B cell (primary cell): ENCODE measurements at regions not wholly inside any gene's neighbourhood (a gene's known extent, or its start where the extent isn't known, plus 50 kb on each side); places are given as distances from the start of the nearest gene placed in this dataset.

Experiments used
- ATAC-seq: fragments of 200-7000 bp; cut with Tn5 transposase; one replicate; pipeline ENCODE4 v1.10.0; 2021; ENCODE audit warnings: low read depth, mild to moderate bottlenecking, moderate number of reproducible peaks, moderate library complexity
- CTCF ChIA-PET: fragments of 350-600 bp; sonication (Branson Sonifier 250); formaldehyde crosslinking; loops from one replicate; lab custom pipeline; 2021; ENCODE audit warnings: antibody characterized with exemption, inconsistent platforms; lab: Charles Lee
- POLR2A ChIA-PET: fragments of 350-600 bp; sonication (Branson Sonifier 250); formaldehyde crosslinking; loops from one replicate; lab custom pipeline; 2021; ENCODE audit warnings: antibody characterized with exemption; lab: Charles Lee
- DNase-seq: peaks from one replicate; pipeline ENCODE4 v3.0.0; 2013
- H2AFZ ChIP-seq: 2 replicates; pipeline ENCODE4 v1.6.1; 2012; ENCODE audit warnings: mild to moderate bottlenecking, low read depth, low read length; ENCODE audit not compliant: insufficient read depth, poor library complexity, severe bottlenecking
- H3K27ac ChIP-seq, 2 donors: 1 replicate in 1 of 2; 2 replicates in 1 of 2; pipeline ENCODE4 v1.5.1; 2012 to 2013; ENCODE audit warnings: low read length in 2 of 2, mild to moderate bottlenecking in 2 of 2, moderate library complexity in 1 of 2
- H3K27me3 ChIP-seq, 4 experiments: fragments of 200-600 bp in 1 of 4; sonication (generic) in 1 of 4; replicated peaks in 1 of 4; 1 replicate in 2 of 4; 2 replicates in 2 of 4; pipeline versions ENCODE4 v1.6.1 to v1.7.0; 2013 to 2016; ENCODE audit warnings: low read length in 3 of 4, mild to moderate bottlenecking in 2 of 4, mixed read lengths in 1 of 4, moderate library complexity in 1 of 4; ENCODE audit not compliant: insufficient read depth in 4 of 4, control insufficient read depth in 3 of 4; ENCODE audit errors: control extremely low read depth in 1 of 4
- H3K36me3 ChIP-seq, 2 experiments: replicated peaks in 1 of 2; 1 replicate in 1 of 2; 2 replicates in 1 of 2; pipeline versions ENCODE4 v1.6.1 to v1.7.1; 2013; ENCODE audit warnings: low read length in 1 of 2; ENCODE audit not compliant: insufficient read depth in 2 of 2, control insufficient read depth in 1 of 2; ENCODE audit errors: control extremely low read depth in 1 of 2, extremely low read depth in 1 of 2
- H3K4me1 ChIP-seq, 2 donors: fragments of 200-600 bp in 1 of 2; sonication (generic) in 1 of 2; 1 replicate in 1 of 2; 2 replicates in 1 of 2; pipeline versions ENCODE4 v1.5.1 to v1.6.1; 2013 to 2017; ENCODE audit warnings: low read length in 2 of 2; ENCODE audit not compliant: control insufficient read depth in 2 of 2, insufficient read depth in 2 of 2
- H3K4me2 ChIP-seq: replicated peaks from 2 replicates; pipeline ENCODE3; 2012; ENCODE audit warnings: mild to moderate bottlenecking, low read depth, low read length; ENCODE audit not compliant: poor library complexity, severe bottlenecking
- H3K4me3 ChIP-seq, 5 experiments: fragments of 200-600 bp in 1 of 5; sonication (generic) in 1 of 5; 1 replicate in 3 of 5; 2 replicates in 2 of 5; pipeline versions ENCODE4 v1.5.1 to v1.7.0; 2011 to 2016; ENCODE audit warnings: low read length in 4 of 5, mild to moderate bottlenecking in 4 of 5, low read depth in 2 of 5, control low read depth in 1 of 5, moderate library complexity in 1 of 5; ENCODE audit not compliant: insufficient read depth in 1 of 5; ENCODE audit errors: control extremely low read depth in 1 of 5, extremely low read depth in 1 of 5
- H3K79me2 ChIP-seq: fragments of 200-600 bp; sonication (generic); one replicate; pipeline ENCODE4 v1.6.0; 2016; ENCODE audit warnings: low read length; ENCODE audit not compliant: control insufficient read depth, insufficient read depth
- H3K9ac ChIP-seq: fragments of 200-600 bp; sonication (generic); 2 replicates; pipeline ENCODE4 v1.6.1; 2017; ENCODE audit warnings: mild to moderate bottlenecking, low read length, moderate library complexity
- H3K9me3 ChIP-seq, 3 donors: one replicate each; pipeline versions ENCODE4 v1.6.1 to v1.7.1; 2013; ENCODE audit warnings: low read length in 2 of 3; ENCODE audit not compliant: control insufficient read depth in 2 of 3, insufficient read depth in 1 of 3; ENCODE audit errors: control extremely low read depth in 1 of 3
- H4K20me1 ChIP-seq: 2 replicates; pipeline ENCODE4 v1.6.0; 2012; ENCODE audit warnings: mild to moderate bottlenecking, low read length; ENCODE audit not compliant: insufficient read depth, control insufficient read depth, poor library complexity, severe bottlenecking
- H3K27ac Mint-ChIP-seq: one replicate; pipeline ENCODE4 v1.8.0; 2021; ENCODE audit warnings: mixed read lengths
- H3K27me3 Mint-ChIP-seq: one replicate; pipeline ENCODE4 v1.8.0; 2021; ENCODE audit warnings: mixed read lengths
- H3K4me1 Mint-ChIP-seq: one replicate; pipeline ENCODE4 v1.8.0; 2021; ENCODE audit warnings: mixed read lengths
- H3K4me3 Mint-ChIP-seq: one replicate; pipeline ENCODE4 v1.8.0; 2021; ENCODE audit warnings: mixed read lengths
- H3K9me3 Mint-ChIP-seq: one replicate; pipeline ENCODE4 v1.8.0; 2022; ENCODE audit warnings: mixed read lengths; ENCODE audit not compliant: insufficient read depth
- EZH2 ChIP-seq: IDR thresholded peaks from 2 replicates; pipeline ENCODE4 v1.6.1; 2012; ENCODE audit warnings: borderline replicate concordance, low read depth, mild to moderate bottlenecking, moderate library complexity, low read length; ENCODE audit not compliant: insufficient read depth, poor library complexity, severe bottlenecking
- WGBS: methylation state at CpG from one replicate; pipeline ENCODE4 v1.1.5; 2013; ENCODE audit warnings: missing lambda C conversion rate; ENCODE audit not compliant: insufficient coverage; 5-methylcytosine and 5-hydroxymethylcytosine counted together
- intact Hi-C: fragments of 100-400 bp; cut with micrococcal nuclease; formaldehyde crosslinking; loops from one replicate; pipeline ENCODE4 v1.10.0; 2022
- TF ChIP-seq, protein P1 (sequence below): fragments of 200-600 bp; IDR thresholded peaks from one replicate; pipeline ENCODE4 v1.8.0; 2022; ENCODE audit warnings: antibody characterized with exemption, mild to moderate bottlenecking

DNA sequence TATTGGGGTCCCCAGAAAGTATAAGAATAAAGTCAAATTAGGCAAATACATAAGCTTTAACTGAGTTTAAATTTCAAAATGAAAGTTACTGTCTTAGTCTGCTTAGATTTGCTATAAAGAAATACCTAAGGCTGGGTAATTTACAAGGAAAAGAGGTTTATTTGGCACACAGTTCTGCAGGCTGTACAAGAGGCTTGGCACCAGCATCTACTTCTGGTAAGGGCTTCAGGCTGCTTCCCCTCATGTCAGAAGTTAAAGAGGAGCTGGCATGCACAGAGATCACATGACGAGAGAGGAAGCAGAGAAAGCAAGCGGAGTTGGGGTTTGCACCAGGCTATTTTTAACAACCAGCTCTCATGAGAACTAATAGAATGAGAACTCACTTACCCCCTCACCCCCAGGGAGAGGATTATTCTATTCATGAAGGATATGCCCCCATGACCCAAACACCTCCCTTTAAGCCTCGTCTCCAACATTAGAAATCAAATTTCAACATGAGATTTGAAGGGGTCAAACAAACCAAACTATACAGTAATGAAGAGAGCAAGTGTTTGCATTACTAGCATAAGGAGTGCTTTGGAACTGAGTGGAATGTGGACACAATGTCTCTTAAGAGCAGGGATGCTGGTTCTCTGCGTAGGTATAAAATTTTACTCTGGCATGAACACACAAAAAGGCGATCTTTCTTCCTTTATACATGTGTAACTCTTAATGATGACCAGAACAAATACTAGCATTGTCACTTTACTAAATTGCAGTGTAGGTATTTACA, 292.8 kb upstream of the PMFBP1 start:
- Mint-ChIP-seq H3K27ac (no peak overlapping the region), H3K4me1 (peaks cover 21% of the 10 kb centered on the region), H3K9me3 (no peaks in the 10 kb centered on the region), H3K4me3 (no peak overlapping the region), H3K27me3 (no peaks in the 10 kb centered on the region)
- Histone ChIP-seq H3K36me3 (no peaks in the 10 kb centered on the region), H2AFZ (no peak overlapping the region), H3K4me3 (no peak overlapping the region), H4K20me1 (no peaks in the 10 kb centered on the region), H3K4me2 (no peak overlapping the region), H3K79me2 (no peaks in the 10 kb centered on the region), H3K9ac (no peak overlapping the region), H3K27me3 (no peaks in the 10 kb centered on the region), H3K9me3 (peaks cover 0 to 2% (median 1%) of the 10 kb centered on the region in 3 donors), H3K4me1 (peaks cover 3 to 5% of the 10 kb centered on the region in 2 donors), H3K27ac (no peak overlapping the region)
- no CpG with 5 or more reads among the region's 5 CpGs for WGBS
- intact Hi-C loops: no loop called here
- ATAC-seq (no peak), DNase-seq (peak; percentile 4)
- POLR2A ChIA-PET: no interaction called here
- no peak for TF ChIP-seq EZH2
- TF ChIP-seq, protein P1, sequence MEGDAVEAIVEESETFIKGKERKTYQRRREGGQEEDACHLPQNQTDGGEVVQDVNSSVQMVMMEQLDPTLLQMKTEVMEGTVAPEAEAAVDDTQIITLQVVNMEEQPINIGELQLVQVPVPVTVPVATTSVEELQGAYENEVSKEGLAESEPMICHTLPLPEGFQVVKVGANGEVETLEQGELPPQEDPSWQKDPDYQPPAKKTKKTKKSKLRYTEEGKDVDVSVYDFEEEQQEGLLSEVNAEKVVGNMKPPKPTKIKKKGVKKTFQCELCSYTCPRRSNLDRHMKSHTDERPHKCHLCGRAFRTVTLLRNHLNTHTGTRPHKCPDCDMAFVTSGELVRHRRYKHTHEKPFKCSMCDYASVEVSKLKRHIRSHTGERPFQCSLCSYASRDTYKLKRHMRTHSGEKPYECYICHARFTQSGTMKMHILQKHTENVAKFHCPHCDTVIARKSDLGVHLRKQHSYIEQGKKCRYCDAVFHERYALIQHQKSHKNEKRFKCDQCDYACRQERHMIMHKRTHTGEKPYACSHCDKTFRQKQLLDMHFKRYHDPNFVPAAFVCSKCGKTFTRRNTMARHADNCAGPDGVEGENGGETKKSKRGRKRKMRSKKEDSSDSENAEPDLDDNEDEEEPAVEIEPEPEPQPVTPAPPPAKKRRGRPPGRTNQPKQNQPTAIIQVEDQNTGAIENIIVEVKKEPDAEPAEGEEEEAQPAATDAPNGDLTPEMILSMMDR: no peak
- CTCF ChIA-PET: interaction anchor here (1.2 to 2.6 kb wide), 2 partner anchors 339 to 341 kb away, joined by 4 to 47 read pairs; no protein-coding TSS in a partner anchor

DNA sequence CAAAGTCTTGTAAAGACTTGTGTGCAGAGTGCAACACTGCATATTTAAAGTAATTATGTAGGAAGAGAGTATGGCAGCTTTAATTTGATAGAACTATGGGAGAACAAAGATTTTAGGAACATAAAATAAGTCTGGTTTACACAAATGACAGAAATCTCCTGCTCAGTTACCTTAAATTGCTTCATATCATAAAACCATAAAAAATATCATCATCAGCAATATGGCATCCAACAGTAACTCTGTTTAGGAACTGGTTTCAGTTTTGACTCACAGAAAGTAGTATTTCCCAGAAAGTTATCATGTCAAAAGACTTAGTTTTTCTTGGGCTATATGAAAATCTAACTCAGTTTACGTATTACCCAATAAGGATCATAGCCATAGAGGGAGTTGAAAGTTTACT, 292.1 kb upstream of the PMFBP1 start:
- Mint-ChIP-seq H3K9me3 (no peaks in the 10 kb centered on the region), H3K4me3 (no peak overlapping the region), H3K27ac (no peak overlapping the region), H3K4me1 (peaks cover 21% of the 10 kb centered on the region), H3K27me3 (no peaks in the 10 kb centered on the region)
- ChIA-PET CTCF (interaction anchor here (1.2 kb wide), 1 partner anchor 338 kb away, joined by 4 read pairs; no protein-coding TSS in a partner anchor), POLR2A (no interaction called here)
- no peak overlapping the region for H3K4me3 ChIP-seq
- H3K79me2 ChIP-seq: no peaks in the 10 kb centered on the region
- no peak overlapping the region for H3K27ac ChIP-seq
- H3K27me3 ChIP-seq: no peaks in the 10 kb centered on the region
- no peaks in the 10 kb centered on the region for H4K20me1 ChIP-seq
- no peak for TF ChIP-seq EZH2
- TF ChIP-seq, protein P1: no peak
- DNase-seq (no peak), ATAC-seq (no peak)
- no peaks in the 10 kb centered on the region for H3K36me3 ChIP-seq
- H3K4me1 ChIP-seq: peaks cover 3 to 5% of the 10 kb centered on the region in 2 donors
- intact Hi-C loops: no loop called here
- H3K9ac ChIP-seq: no peak overlapping the region
- WGBS: no CpG with 5 or more reads among the region's 1 CpG
- no peak overlapping the region for H2AFZ ChIP-seq
- no peak overlapping the region for H3K4me2 ChIP-seq
- peaks cover 0 to 2% (median 1%) of the 10 kb centered on the region in 3 donors for H3K9me3 ChIP-seq
